ENCODE measurements at regions not wholly inside any gene's neighbourhood (a gene's known extent, or its start where the extent isn't known, plus 50 kb on each side); places are given as distances from the start of the nearest gene placed in this dataset.

- DNase-seq (ENCODE audit: extremely low spot score): no peak
- POLR2A ChIA-PET: no interaction called here
- CTCF ChIA-PET: interaction anchor here (1.0 to 1.1 kb wide), 2 partner anchors 11 to 36 kb away, joined by 3 read pairs; no protein-coding TSS in a partner anchor
- no peak for TF ChIP-seq CTCF (IDR thresholded peaks at IDR 0.05; ENCODE audit: control extremely low read depth, extremely low read depth, low read depth, missing control alignments)
These were observed 353.3 kb upstream of the CLINT1 start for GRCh38 chr5:158212237-158212636.

- TF ChIP-seq CTCF (IDR thresholded peaks at IDR 0.05; ENCODE audit: control extremely low read depth, extremely low read depth, low read depth, missing control alignments): no peak
- CTCF ChIA-PET: interaction anchor here (1.1 to 2.4 kb wide), 3 partner anchors 10 to 34 kb away, joined by 3 to 5 read pairs (median 5); no protein-coding TSS in a partner anchor
- no peak for DNase-seq (ENCODE audit: extremely low spot score)
- POLR2A ChIA-PET: no interaction called here
These were observed 350.4 kb upstream of the CLINT1 start for GRCh38 chr5:158209219-158209908.

GRCh38 chr5:158207733-158208132 is 348.8 kb upstream of the CLINT1 start:
- no peak for DNase-seq (ENCODE audit: extremely low spot score)
- no peak for TF ChIP-seq CTCF (IDR thresholded peaks at IDR 0.05; ENCODE audit: control extremely low read depth, extremely low read depth, low read depth, missing control alignments)
- ChIA-PET CTCF (interaction anchor here (0.9 to 2.4 kb wide), 4 partner anchors 14 to 354 kb away, joined by 3 to 5 read pairs (median 4); no protein-coding TSS in a partner anchor), POLR2A (no interaction called here)

- ChIA-PET POLR2A (no interaction called here), CTCF (interaction anchor here (2.0 kb wide), 1 partner anchor 131 kb away, joined by 4 read pairs; no protein-coding TSS in a partner anchor)
- no peak for TF ChIP-seq CTCF (IDR thresholded peaks at IDR 0.05; ENCODE audit: control extremely low read depth, extremely low read depth, low read depth, missing control alignments)
- no peak for DNase-seq (ENCODE audit: extremely low spot score)
These were observed 347.0 kb upstream of the CLINT1 start for GRCh38 chr5:158205992-158206391.

- POLR2A ChIA-PET: no interaction called here
- TF ChIP-seq CTCF (IDR thresholded peaks at IDR 0.05; ENCODE audit: control extremely low read depth, extremely low read depth, low read depth, missing control alignments): no peak
- DNase-seq (ENCODE audit: extremely low spot score): no peak
- CTCF ChIA-PET: no interaction called here
These were observed 344.3 kb upstream of the CLINT1 start for GRCh38 chr5:158203261-158203660.

- POLR2A ChIA-PET: no interaction called here
- CTCF ChIA-PET: no interaction called here
- no peak for TF ChIP-seq CTCF (IDR thresholded peaks at IDR 0.05; ENCODE audit: control extremely low read depth, extremely low read depth, low read depth, missing control alignments)
- DNase-seq (ENCODE audit: extremely low spot score): no peak
These were observed 343.9 kb upstream of the CLINT1 start for GRCh38 chr5:158202801-158203200.
